Kidney (tissue), 13 donors: ENCODE measurements at regions not wholly inside any gene's neighbourhood (a gene's known extent, or its start where the extent isn't known, plus 50 kb on each side); places are given as distances from the start of the nearest gene placed in this dataset.

ENCODE experiments used
- DNase-seq, 5 donors: peaks; one replicate each; pipeline ENCODE4 v3.0.0-alpha.2; 2013 to 2020
- FAIRE-seq: peaks from 2 replicates; lab custom pipeline; 2012; peaks lifted over from hg19 to GRCh38; lab: Jason Lieb, UNC
- H3K27ac ChIP-seq, 2 donors: one replicate each; pipeline ENCODE4 v1.7.0; 2013; ENCODE audit warnings: low read depth in 2 of 2, low read length in 2 of 2, inconsistent platforms in 1 of 2
- H3K27me3 ChIP-seq: one replicate; pipeline ENCODE4 v1.7.1; 2013; ENCODE audit warnings: low read length, inconsistent platforms; ENCODE audit not compliant: control insufficient read depth, insufficient read depth
- H3K36me3 ChIP-seq, 3 donors: one replicate each; pipeline versions ENCODE4 v1.7.0 to v1.7.1; 2013; ENCODE audit warnings: low read length in 3 of 3, control low read depth in 1 of 3, inconsistent platforms in 1 of 3; ENCODE audit not compliant: insufficient read depth in 3 of 3, control insufficient read depth in 2 of 3
- H3K4me1 ChIP-seq, 3 donors: one replicate each; pipeline versions ENCODE4 v1.7.0 to v1.7.1; 2013; ENCODE audit warnings: low read length in 3 of 3, inconsistent platforms in 1 of 3, low read depth in 1 of 3; ENCODE audit not compliant: control insufficient read depth in 2 of 3, insufficient read depth in 2 of 3
- H3K4me3 ChIP-seq, 3 donors: one replicate each; pipeline versions ENCODE4 v1.7.0 to v1.8.1; 2013; ENCODE audit warnings: low read length in 3 of 3, control low read depth in 1 of 3, inconsistent platforms in 1 of 3
- H3K9ac ChIP-seq, 3 donors: one replicate each; pipeline versions ENCODE4 v1.7.0 to v1.7.1; 2013; ENCODE audit warnings: low read length in 3 of 3, control low read depth in 1 of 3, inconsistent platforms in 1 of 3
- H3K9me3 ChIP-seq, 3 donors: one replicate each; pipeline versions ENCODE4 v1.7.0 to v1.7.1; 2013; ENCODE audit warnings: low read length in 3 of 3, control low read depth in 1 of 3, inconsistent platforms in 1 of 3; ENCODE audit not compliant: control insufficient read depth in 2 of 3, insufficient read depth in 1 of 3
- CTCF ChIP-seq: IDR thresholded peaks from 3 replicates; pipeline ENCODE4 v1.5.1; 2012; ENCODE audit warnings: mild to moderate bottlenecking, moderate library complexity, borderline replicate concordance; ENCODE audit not compliant: insufficient read depth; ENCODE audit errors: extremely low read depth
- intact Hi-C: fragments of 100-400 bp; cut with DNase I; formaldehyde crosslinking; loops from one replicate; pipeline ENCODE4 v1.11.1; 2022
- donor health status: control.
- donor health status: control.
- donor health status: control.
- donor health status: control.
- donor health status: control.
- donor health status: DM: yes; HTN: yes; CAD: no.
- donor health status: Normal renal cell carcinoma (clear cell type).

- Histone ChIP-seq H3K27me3 (no peaks in the 10 kb centered on the region), H3K4me1 (no peaks in the 10 kb centered on the region), H3K4me3 (no peak overlapping the region), H3K9ac (no peak overlapping the region), H3K36me3 (no peaks in the 10 kb centered on the region), H3K27ac (no peak overlapping the region), H3K9me3 (no peaks in the 10 kb centered on the region)
- no peak for DNase-seq
- TF ChIP-seq CTCF = no peak
- no peak for FAIRE-seq
- intact Hi-C loops = no loop called here
Measured at GRCh38 chrX:146055733-146056132, 238.1 kb downstream of the SLITRK2 start.

GRCh38 chrX:146056511-146057081 is 239.0 kb downstream of the SLITRK2 start:
- Histone ChIP-seq H3K27me3 (no peaks in the 10 kb centered on the region), H3K9ac (no peak overlapping the region), H3K9me3 (no peaks in the 10 kb centered on the region), H3K4me3 (no peak overlapping the region), H3K36me3 (no peaks in the 10 kb centered on the region), H3K27ac (no peak overlapping the region), H3K4me1 (no peaks in the 10 kb centered on the region)
- DNase-seq = no peak
- no peak for FAIRE-seq
- TF ChIP-seq CTCF = no peak
- intact Hi-C loops = no loop called here

GRCh38 chrX:146064156-146064555 is 246.5 kb downstream of the SLITRK2 start:
- DNase-seq = no peak
- no peak for FAIRE-seq

More at GRCh38 chrX:146064156-146064555, 246.5 kb downstream of the SLITRK2 start:
- intact Hi-C loops = no loop called here
- no peak for TF ChIP-seq CTCF
- no peaks in the 10 kb centered on the region for H3K36me3 ChIP-seq
- H3K27ac ChIP-seq = no peak overlapping the region
- H3K4me3 ChIP-seq = no peak overlapping the region
- H3K4me1 ChIP-seq = no peaks in the 10 kb centered on the region
- no peak overlapping the region for H3K9ac ChIP-seq
- H3K9me3 ChIP-seq = no peaks in the 10 kb centered on the region
- no peaks in the 10 kb centered on the region for H3K27me3 ChIP-seq
